Liver (tissue), 8 donors: ENCODE measurements at regions not wholly inside any gene's neighbourhood (a gene's known extent, or its start where the extent isn't known, plus 50 kb on each side); places are given as distances from the start of the nearest gene placed in this dataset.
A peak's percentile ranks its signal among the peaks of the same experiment; 100 is the strongest.

Source experiments
- DNase-seq: peaks from one replicate; pipeline ENCODE4 v3.0.0-alpha.2; 2017; ENCODE audit warnings: low spot score
- H3K27ac ChIP-seq, 2 donors: one replicate each; pipeline ENCODE4 v1.7.0; 2013; ENCODE audit warnings: inconsistent platforms in 2 of 2, low read length in 2 of 2, control low read depth in 1 of 2, low read depth in 1 of 2, mild to moderate bottlenecking in 1 of 2
- H3K27me3 ChIP-seq, 4 donors: one replicate each; pipeline versions ENCODE4 v1.6.1 to v1.7.0; 2013; ENCODE audit warnings: low read length in 3 of 4, inconsistent platforms in 1 of 4, mild to moderate bottlenecking in 1 of 4, moderate library complexity in 1 of 4; ENCODE audit not compliant: control insufficient read depth in 4 of 4, insufficient read depth in 4 of 4
- H3K36me3 ChIP-seq, 4 donors: one replicate each; pipeline versions ENCODE4 v1.6.1 to v1.7.0; 2013; ENCODE audit warnings: low read length in 3 of 4, mild to moderate bottlenecking in 3 of 4, low read depth in 1 of 4, moderate library complexity in 1 of 4; ENCODE audit not compliant: control insufficient read depth in 4 of 4, insufficient read depth in 3 of 4
- H3K4me1 ChIP-seq, 4 donors: one replicate each; pipeline versions ENCODE4 v1.6.1 to v1.7.0; 2013; ENCODE audit warnings: low read length in 3 of 4, mild to moderate bottlenecking in 3 of 4, moderate library complexity in 1 of 4; ENCODE audit not compliant: control insufficient read depth in 4 of 4, insufficient read depth in 4 of 4
- H3K4me3 ChIP-seq, 3 donors: one replicate each; pipeline versions ENCODE4 v1.6.1 to v1.7.0; 2013; ENCODE audit warnings: low read length in 3 of 3, control low read depth in 1 of 3, low read depth in 1 of 3, mild to moderate bottlenecking in 1 of 3
- H3K9ac ChIP-seq, 2 donors: one replicate each; pipeline ENCODE4 v1.7.0; 2013; ENCODE audit warnings: low read length in 2 of 2, mild to moderate bottlenecking in 2 of 2, moderate library complexity in 2 of 2, control low read depth in 1 of 2, low read depth in 1 of 2
- H3K9me3 ChIP-seq, 4 donors: one replicate each; pipeline versions ENCODE4 v1.6.1 to v1.7.0; 2013; ENCODE audit warnings: low read length in 3 of 4; ENCODE audit not compliant: control insufficient read depth in 4 of 4
- ATF3 ChIP-seq: IDR thresholded peaks from 2 replicates; pipeline ENCODE4 v1.6.1; 2016; ENCODE audit warnings: antibody characterized with exemption
- EGR1 ChIP-seq, 2 donors: IDR thresholded peaks; 2 replicates each; pipeline ENCODE4 v1.6.1; 2016 to 2018; ENCODE audit warnings: antibody characterized with exemption in 2 of 2, low read depth in 2 of 2
- FOXA1 ChIP-seq: IDR thresholded peaks from 2 replicates; pipeline ENCODE4 v1.6.1; 2016; ENCODE audit warnings: antibody characterized with exemption
- GABPA ChIP-seq, 2 donors: IDR thresholded peaks in 1 of 2; conservative IDR thresholded peaks in 1 of 2; 2 replicates each; pipeline ENCODE4 v1.6.1; 2016; ENCODE audit warnings: antibody characterized with exemption in 2 of 2, mild to moderate bottlenecking in 1 of 2, moderate library complexity in 1 of 2
- HNF4A ChIP-seq, 2 donors: conservative IDR thresholded peaks; 2 replicates each; pipeline ENCODE4 v1.6.1; 2016; ENCODE audit warnings: antibody characterized with exemption in 2 of 2, mild to moderate bottlenecking in 2 of 2
- HNF4G ChIP-seq: IDR thresholded peaks from 2 replicates; pipeline ENCODE4 v1.6.1; 2016; ENCODE audit warnings: antibody characterized with exemption
- JUND ChIP-seq, 2 donors: IDR thresholded peaks; 2 replicates each; pipeline ENCODE4 v1.6.1; 2016; ENCODE audit warnings: antibody characterized with exemption in 2 of 2
- NR2F2 ChIP-seq: IDR thresholded peaks from 2 replicates; pipeline ENCODE4 v1.6.1; 2016; ENCODE audit warnings: antibody characterized with exemption
- RAD21 ChIP-seq, 2 donors: IDR thresholded peaks; 2 replicates each; pipeline ENCODE4 v1.6.1; 2016; ENCODE audit warnings: antibody characterized with exemption in 2 of 2, mild to moderate bottlenecking in 2 of 2
- REST ChIP-seq: IDR thresholded peaks from 2 replicates; pipeline ENCODE4 v1.6.1; 2016; ENCODE audit warnings: antibody characterized with exemption, mild to moderate bottlenecking
- YY1 ChIP-seq: IDR thresholded peaks from 2 replicates; pipeline ENCODE4 v1.6.1; 2016; ENCODE audit warnings: antibody characterized with exemption, mild to moderate bottlenecking
- WGBS: extraction: QIAGEN DNeasy Blood & Tissue Kit; methylation state at CpG from one replicate; pipeline ENCODE4 v1.1.7; 2013; 5-methylcytosine and 5-hydroxymethylcytosine counted together
- TF ChIP-seq, protein P1 (sequence below): fragments of 150-350 bp; IDR thresholded peaks from 2 replicates; pipeline ENCODE4 v1.5.1; 2017; ENCODE audit warnings: improper control_type of control experiment, low read depth, low read length; ENCODE audit not compliant: missing input control
- TF ChIP-seq, protein P2 (sequence below): IDR thresholded peaks from 2 replicates; pipeline ENCODE4 v1.6.1; 2016; ENCODE audit warnings: antibody characterized with exemption
- donor health status: healthy.
- donor health status: healthy.
- donor health status: healthy.
- donor health status: healthy.
- donor health status: healthy.

DNA sequence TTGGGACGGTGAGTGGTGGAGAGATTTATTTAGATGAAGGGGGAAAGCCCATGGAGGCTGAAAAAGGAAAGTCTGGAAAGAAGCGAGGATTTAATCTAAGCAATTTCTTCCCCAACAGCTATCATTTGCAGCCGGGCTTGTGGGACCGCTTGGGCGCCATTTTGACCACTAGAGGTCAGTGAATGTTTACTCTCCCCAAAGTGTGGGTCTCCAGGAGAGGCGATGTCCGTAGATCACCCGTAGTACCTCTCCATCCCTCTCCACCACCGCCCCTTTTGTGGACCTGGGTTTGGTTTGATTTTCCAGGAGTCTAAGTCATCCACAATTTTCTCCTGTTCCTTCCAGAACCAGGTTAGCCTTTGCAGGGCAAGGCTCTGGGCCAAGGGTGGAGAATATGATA, 91.2 kb upstream of the PARP11 start:
- DNase-seq, result no peak
- no peak for TF ChIP-seq YY1
- peak in 1 of 2 donors; percentile 24 for TF ChIP-seq RAD21 (IDR thresholded peaks at IDR 0.05)
- TF ChIP-seq, protein P1, sequence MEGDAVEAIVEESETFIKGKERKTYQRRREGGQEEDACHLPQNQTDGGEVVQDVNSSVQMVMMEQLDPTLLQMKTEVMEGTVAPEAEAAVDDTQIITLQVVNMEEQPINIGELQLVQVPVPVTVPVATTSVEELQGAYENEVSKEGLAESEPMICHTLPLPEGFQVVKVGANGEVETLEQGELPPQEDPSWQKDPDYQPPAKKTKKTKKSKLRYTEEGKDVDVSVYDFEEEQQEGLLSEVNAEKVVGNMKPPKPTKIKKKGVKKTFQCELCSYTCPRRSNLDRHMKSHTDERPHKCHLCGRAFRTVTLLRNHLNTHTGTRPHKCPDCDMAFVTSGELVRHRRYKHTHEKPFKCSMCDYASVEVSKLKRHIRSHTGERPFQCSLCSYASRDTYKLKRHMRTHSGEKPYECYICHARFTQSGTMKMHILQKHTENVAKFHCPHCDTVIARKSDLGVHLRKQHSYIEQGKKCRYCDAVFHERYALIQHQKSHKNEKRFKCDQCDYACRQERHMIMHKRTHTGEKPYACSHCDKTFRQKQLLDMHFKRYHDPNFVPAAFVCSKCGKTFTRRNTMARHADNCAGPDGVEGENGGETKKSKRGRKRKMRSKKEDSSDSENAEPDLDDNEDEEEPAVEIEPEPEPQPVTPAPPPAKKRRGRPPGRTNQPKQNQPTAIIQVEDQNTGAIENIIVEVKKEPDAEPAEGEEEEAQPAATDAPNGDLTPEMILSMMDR, result peak; percentile 13
- H3K4me3 ChIP-seq, result no peak overlapping the region

DNA sequence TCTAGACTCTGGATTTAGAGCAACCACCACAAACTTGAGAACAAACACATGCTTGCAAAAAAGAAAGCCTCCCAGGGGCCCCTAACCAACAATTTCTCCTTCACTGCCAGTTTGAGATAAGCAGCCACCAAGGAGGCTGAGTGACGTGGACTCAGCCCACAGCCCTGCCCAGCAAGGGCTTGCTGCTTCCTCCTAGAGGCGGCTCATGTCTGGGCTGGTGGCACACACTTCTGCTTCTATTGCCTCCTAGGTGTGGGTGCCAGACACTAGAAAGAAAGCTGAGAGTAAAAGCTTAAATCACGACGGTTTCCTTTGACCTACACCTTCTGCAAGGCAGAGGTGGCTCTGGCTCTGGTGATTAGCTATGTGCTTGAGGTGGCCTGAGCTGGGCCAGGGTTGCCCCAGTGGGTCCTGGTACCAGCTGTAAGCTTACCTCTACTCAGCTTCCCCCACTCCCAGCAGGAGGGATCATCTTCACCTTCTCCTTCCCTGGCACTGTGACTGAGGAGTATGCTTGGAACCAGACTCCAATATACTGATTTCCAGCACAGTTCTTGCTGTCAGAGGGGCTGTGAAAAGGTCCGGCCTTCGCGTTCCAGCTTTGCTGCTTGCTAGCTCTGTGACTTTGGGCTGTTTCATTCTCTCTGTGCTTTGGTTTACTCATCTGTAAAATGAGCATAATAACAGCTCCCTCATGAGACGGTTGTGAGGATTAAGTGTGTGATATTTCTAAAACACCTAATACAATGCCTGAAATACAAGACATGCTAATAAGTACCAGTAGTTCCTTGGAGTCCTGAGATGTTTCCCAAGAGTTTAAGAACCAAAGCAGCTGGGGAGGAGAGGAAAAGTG, 89.7 kb upstream of the PARP11 start:
- H3K27me3 ChIP-seq, result no peaks in the 10 kb centered on the region
- H3K9me3 ChIP-seq, result no peaks in the 10 kb centered on the region
- no peak overlapping the region for H3K4me3 ChIP-seq
- H3K36me3 ChIP-seq, result no peaks in the 10 kb centered on the region
- no peak overlapping the region for H3K27ac ChIP-seq
- 85% methylated on average over 8 of the region's 8 CpGs for WGBS
- no peak overlapping the region for H3K9ac ChIP-seq
- peaks cover 5 to 30% (median 25%) of the 10 kb centered on the region in 4 donors for H3K4me1 ChIP-seq
- TF ChIP-seq EGR1 (IDR thresholded peaks at IDR 0.05; ENCODE audit: low read depth in 2 of 2), result no peak
- TF ChIP-seq GABPA (IDR thresholded peaks at IDR 0.05 in 1 of 2, conservative IDR thresholded peaks at IDR 0.05 in 1 of 2), result no peak
- TF ChIP-seq FOXA1, result no peak
- no peak for TF ChIP-seq REST
- no peak for TF ChIP-seq JUND (IDR thresholded peaks at IDR 0.05)
- TF ChIP-seq, protein P1, result no peak
- no peak for TF ChIP-seq HNF4G
- TF ChIP-seq NR2F2, result no peak
- TF ChIP-seq, protein P2, sequence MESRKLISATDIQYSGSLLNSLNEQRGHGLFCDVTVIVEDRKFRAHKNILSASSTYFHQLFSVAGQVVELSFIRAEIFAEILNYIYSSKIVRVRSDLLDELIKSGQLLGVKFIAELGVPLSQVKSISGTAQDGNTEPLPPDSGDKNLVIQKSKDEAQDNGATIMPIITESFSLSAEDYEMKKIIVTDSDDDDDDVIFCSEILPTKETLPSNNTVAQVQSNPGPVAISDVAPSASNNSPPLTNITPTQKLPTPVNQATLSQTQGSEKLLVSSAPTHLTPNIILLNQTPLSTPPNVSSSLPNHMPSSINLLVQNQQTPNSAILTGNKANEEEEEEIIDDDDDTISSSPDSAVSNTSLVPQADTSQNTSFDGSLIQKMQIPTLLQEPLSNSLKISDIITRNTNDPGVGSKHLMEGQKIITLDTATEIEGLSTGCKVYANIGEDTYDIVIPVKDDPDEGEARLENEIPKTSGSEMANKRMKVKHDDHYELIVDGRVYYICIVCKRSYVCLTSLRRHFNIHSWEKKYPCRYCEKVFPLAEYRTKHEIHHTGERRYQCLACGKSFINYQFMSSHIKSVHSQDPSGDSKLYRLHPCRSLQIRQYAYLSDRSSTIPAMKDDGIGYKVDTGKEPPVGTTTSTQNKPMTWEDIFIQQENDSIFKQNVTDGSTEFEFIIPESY, result no peak
- TF ChIP-seq ATF3, result no peak
- no peak for TF ChIP-seq RAD21 (IDR thresholded peaks at IDR 0.05)
- no peak for TF ChIP-seq HNF4A (conservative IDR thresholded peaks at IDR 0.05)
- no peak for DNase-seq

More for the DNA sequence above, 91.2 kb upstream of the PARP11 start:
- no peaks in the 10 kb centered on the region for H3K36me3 ChIP-seq
- peaks cover 3 to 16% (median 16%) of the 10 kb centered on the region in 4 donors for H3K4me1 ChIP-seq
- H3K9me3 ChIP-seq, result no peaks in the 10 kb centered on the region
- H3K27me3 ChIP-seq, result no peaks in the 10 kb centered on the region
- WGBS, result 83% methylated on average over 9 of the region's 9 CpGs
- no peak overlapping the region for H3K9ac ChIP-seq
- H3K27ac ChIP-seq, result no peak overlapping the region
